ENCODE measurements at regions not wholly inside any gene's neighbourhood (a gene's known extent, or its start where the extent isn't known, plus 50 kb on each side); places are given as distances from the start of the nearest gene placed in this dataset.
"Not testable (repeated sequence)": the region's sequence is repeated elsewhere in the genome, so short reads cannot be mapped to it uniquely, and the experiment has no call there.

DNA sequence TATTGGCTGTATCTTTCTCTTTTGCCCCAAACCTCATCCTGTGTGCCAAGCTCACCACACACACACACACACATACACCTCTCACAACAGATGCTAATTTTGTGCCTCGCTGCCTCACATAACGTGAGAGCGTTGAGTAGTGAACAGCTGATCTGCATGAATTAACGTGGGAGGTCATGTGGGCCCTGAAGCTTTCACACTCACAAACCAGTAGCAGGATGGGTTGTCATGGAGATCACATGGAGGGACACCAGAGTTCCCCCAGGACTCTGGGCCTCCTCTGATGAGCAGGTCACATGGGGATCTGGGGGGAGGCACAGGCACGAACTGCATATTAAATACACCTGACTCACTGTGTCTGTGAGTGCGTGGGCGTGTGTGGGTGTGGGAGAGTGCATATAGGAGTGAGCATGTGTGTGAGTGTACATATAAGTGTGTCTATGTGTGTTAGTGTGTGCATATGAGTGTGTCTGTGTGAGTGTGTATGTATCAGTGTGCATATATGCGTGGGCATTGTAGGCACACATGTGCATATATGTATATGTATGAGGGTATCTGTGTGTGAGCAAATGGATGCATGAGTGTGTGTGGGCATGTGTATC, 62.7 kb upstream of the SULF2 start:
- H3K4me1 Mint-ChIP-seq: peaks cover 4% of the 10 kb centered on the region
- Histone ChIP-seq H2AFZ (ENCODE audit: insufficient read depth, low read depth, low read length, poor library complexity, severe bottlenecking) (no peak overlapping the region), H3K9ac (ENCODE audit: insufficient read depth, low read length, poor library complexity, severe bottlenecking) (no peak overlapping the region), H3K4me3 (replicated peaks in 1 of 3; ENCODE audit: low read depth in 2 of 3, low read length in 3 of 3) (no peak overlapping the region), H3K79me2 (ENCODE audit: insufficient read depth, low read length) (no peaks in the 10 kb centered on the region), H3K4me1 (ENCODE audit: control insufficient read depth in 1 of 2, insufficient read depth in 2 of 2, low read length in 2 of 2) (no peaks in the 10 kb centered on the region), H4K20me1 (ENCODE audit: insufficient read depth, low read length) (no peaks in the 10 kb centered on the region), H3K9me3 (replicated peaks in 1 of 2; ENCODE audit: control insufficient read depth in 1 of 2, insufficient read depth in 1 of 2, low read length in 2 of 2) (no peaks in the 10 kb centered on the region), H3K27ac (ENCODE audit: low read depth in 1 of 2, low read length in 2 of 2) (no peak overlapping the region), H3K36me3 (replicated peaks in 1 of 2; ENCODE audit: control insufficient read depth in 1 of 2, insufficient read depth in 2 of 2, low read length in 2 of 2) (no peaks in the 10 kb centered on the region), H3K27me3 (ENCODE audit: control insufficient read depth in 2 of 2, insufficient read depth in 2 of 2, low read length in 2 of 2) (no peaks in the 10 kb centered on the region), H3K4me2 (replicated peaks; ENCODE audit: extremely low read depth, low read length, poor library complexity, severe bottlenecking) (no peak overlapping the region)
- H3K27ac Mint-ChIP-seq: peak overlapping the region in 1 of 7 donors; percentile 30
- peaks cover 0 to 1% (median 0%) of the 10 kb centered on the region in 7 donors for H3K9me3 Mint-ChIP-seq
- peaks cover 9 to 27% (median 14%) of the 10 kb centered on the region in 3 donors for H3K27me3 Mint-ChIP-seq (ENCODE audit: low read depth in 3 of 3)
- H3K36me3 Mint-ChIP-seq: no peaks in the 10 kb centered on the region
- no peak overlapping the region for H3K4me3 Mint-ChIP-seq
- no peak for DNase-seq
- TF ChIP-seq, protein P1, sequence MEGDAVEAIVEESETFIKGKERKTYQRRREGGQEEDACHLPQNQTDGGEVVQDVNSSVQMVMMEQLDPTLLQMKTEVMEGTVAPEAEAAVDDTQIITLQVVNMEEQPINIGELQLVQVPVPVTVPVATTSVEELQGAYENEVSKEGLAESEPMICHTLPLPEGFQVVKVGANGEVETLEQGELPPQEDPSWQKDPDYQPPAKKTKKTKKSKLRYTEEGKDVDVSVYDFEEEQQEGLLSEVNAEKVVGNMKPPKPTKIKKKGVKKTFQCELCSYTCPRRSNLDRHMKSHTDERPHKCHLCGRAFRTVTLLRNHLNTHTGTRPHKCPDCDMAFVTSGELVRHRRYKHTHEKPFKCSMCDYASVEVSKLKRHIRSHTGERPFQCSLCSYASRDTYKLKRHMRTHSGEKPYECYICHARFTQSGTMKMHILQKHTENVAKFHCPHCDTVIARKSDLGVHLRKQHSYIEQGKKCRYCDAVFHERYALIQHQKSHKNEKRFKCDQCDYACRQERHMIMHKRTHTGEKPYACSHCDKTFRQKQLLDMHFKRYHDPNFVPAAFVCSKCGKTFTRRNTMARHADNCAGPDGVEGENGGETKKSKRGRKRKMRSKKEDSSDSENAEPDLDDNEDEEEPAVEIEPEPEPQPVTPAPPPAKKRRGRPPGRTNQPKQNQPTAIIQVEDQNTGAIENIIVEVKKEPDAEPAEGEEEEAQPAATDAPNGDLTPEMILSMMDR (IDR thresholded peaks at IDR 0.05): no peak
- WGBS (ENCODE audit: insufficient coverage): 75% methylated on average over 1 of the region's 8 CpGs
- intact Hi-C loops (cut with micrococcal nuclease): no loop called here

GRCh38 chr20:47847220-47847619, 61.9 kb upstream of the SULF2 start:
- H4K20me1 ChIP-seq (ENCODE audit: insufficient read depth, low read length); intact Hi-C loops (cut with micrococcal nuclease); H3K36me3 Mint-ChIP-seq; DNase-seq; H3K79me2 ChIP-seq (ENCODE audit: insufficient read depth, low read length); H3K36me3 ChIP-seq (replicated peaks in 1 of 2; ENCODE audit: control insufficient read depth in 1 of 2, insufficient read depth in 2 of 2, low read length in 2 of 2); H3K27ac ChIP-seq (ENCODE audit: low read depth in 1 of 2, low read length in 2 of 2); H3K27ac Mint-ChIP-seq; H3K4me3 Mint-ChIP-seq; H3K27me3 ChIP-seq (ENCODE audit: control insufficient read depth in 2 of 2, insufficient read depth in 2 of 2, low read length in 2 of 2); H3K9me3 Mint-ChIP-seq; H3K9me3 ChIP-seq (replicated peaks in 1 of 2; ENCODE audit: control insufficient read depth in 1 of 2, insufficient read depth in 1 of 2, low read length in 2 of 2); H3K9ac ChIP-seq (ENCODE audit: insufficient read depth, low read length, poor library complexity, severe bottlenecking); H3K4me3 ChIP-seq (replicated peaks in 1 of 3; ENCODE audit: low read depth in 2 of 3, low read length in 3 of 3); H3K4me2 ChIP-seq (replicated peaks; ENCODE audit: extremely low read depth, low read length, poor library complexity, severe bottlenecking); H2AFZ ChIP-seq (ENCODE audit: insufficient read depth, low read depth, low read length, poor library complexity, severe bottlenecking); H3K4me1 ChIP-seq (ENCODE audit: control insufficient read depth in 1 of 2, insufficient read depth in 2 of 2, low read length in 2 of 2); H3K4me1 Mint-ChIP-seq: not testable (repeated sequence)
- peaks cover 7 to 24% (median 14%) of the 10 kb centered on the region in 3 donors for H3K27me3 Mint-ChIP-seq (ENCODE audit: low read depth in 3 of 3)
- WGBS (ENCODE audit: insufficient coverage): 81% methylated on average over 4 of the region's 7 CpGs

DNA sequence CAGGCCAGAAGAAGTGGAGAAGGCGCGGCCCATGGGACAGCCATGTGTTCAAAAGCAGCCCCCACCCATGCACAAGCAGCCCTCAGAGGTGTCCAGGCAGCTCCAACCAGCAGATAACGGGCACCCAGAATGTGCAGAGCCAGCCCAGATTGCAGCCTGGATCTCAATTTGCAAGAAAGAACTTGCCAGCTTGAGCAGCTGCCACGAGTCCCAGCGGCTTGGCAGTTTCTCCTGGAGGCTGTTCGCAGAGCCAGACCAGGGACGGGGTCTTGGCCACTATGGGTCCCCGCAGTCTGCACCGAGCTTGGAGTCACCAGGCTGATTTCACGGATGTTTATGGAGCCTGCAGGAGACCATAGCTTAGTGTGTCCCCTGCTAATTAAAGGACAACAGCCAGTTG, 61.4 kb upstream of the SULF2 start:
- WGBS (ENCODE audit: insufficient coverage): 94% methylated on average over 10 of the region's 10 CpGs

DNA sequence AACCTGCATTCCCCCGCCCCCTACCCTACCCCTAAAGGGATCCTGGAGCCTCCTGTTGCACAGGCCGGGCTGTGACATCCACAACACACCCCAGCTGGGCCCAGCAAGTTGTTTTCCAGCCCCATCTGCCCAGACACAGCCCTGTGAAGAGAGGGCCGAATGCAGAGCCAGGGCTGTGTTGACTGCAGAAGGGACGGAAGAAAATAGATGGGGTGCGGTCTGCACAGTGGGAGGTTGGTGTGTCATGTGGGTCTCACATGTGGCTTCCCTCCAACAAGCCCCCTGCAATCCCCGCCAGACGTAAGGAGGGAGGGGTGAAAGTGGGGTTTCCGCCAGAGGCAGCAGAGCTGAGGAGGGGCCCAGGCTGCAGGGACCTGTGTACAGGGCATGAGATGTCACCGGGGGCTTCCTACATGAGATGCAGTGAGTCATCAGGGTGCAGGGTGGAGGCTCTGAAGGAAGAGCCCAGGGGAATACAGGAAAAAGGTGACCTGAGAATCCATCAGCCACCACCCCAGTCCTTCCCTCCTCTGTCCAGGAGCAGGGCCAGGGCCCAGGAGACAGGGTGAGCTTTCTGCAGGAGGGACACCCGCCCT, 60.2 kb upstream of the SULF2 start:
- H3K4me2 ChIP-seq (replicated peaks; ENCODE audit: extremely low read depth, low read length, poor library complexity, severe bottlenecking); DNase-seq; H3K9me3 ChIP-seq (replicated peaks in 1 of 2; ENCODE audit: control insufficient read depth in 1 of 2, insufficient read depth in 1 of 2, low read length in 2 of 2); H3K36me3 ChIP-seq (replicated peaks in 1 of 2; ENCODE audit: control insufficient read depth in 1 of 2, insufficient read depth in 2 of 2, low read length in 2 of 2); H3K79me2 ChIP-seq (ENCODE audit: insufficient read depth, low read length); H3K4me3 Mint-ChIP-seq; H3K27ac ChIP-seq (ENCODE audit: low read depth in 1 of 2, low read length in 2 of 2); intact Hi-C loops (cut with micrococcal nuclease); H4K20me1 ChIP-seq (ENCODE audit: insufficient read depth, low read length); H2AFZ ChIP-seq (ENCODE audit: insufficient read depth, low read depth, low read length, poor library complexity, severe bottlenecking); H3K27ac Mint-ChIP-seq; H3K9ac ChIP-seq (ENCODE audit: insufficient read depth, low read length, poor library complexity, severe bottlenecking); H3K36me3 Mint-ChIP-seq; H3K4me3 ChIP-seq (replicated peaks in 1 of 3; ENCODE audit: low read depth in 2 of 3, low read length in 3 of 3); H3K9me3 Mint-ChIP-seq; H3K4me1 ChIP-seq (ENCODE audit: control insufficient read depth in 1 of 2, insufficient read depth in 2 of 2, low read length in 2 of 2); H3K27me3 ChIP-seq (ENCODE audit: control insufficient read depth in 2 of 2, insufficient read depth in 2 of 2, low read length in 2 of 2); H3K4me1 Mint-ChIP-seq: not testable (repeated sequence)
- H3K27me3 Mint-ChIP-seq (ENCODE audit: low read depth in 3 of 3): peaks cover 3 to 24% (median 12%) of the 10 kb centered on the region in 3 donors
- 91% methylated on average over 4 of the region's 10 CpGs for WGBS (ENCODE audit: insufficient coverage)

More for the DNA sequence above, 61.4 kb upstream of the SULF2 start:
- H3K27me3 ChIP-seq (ENCODE audit: control insufficient read depth in 2 of 2, insufficient read depth in 2 of 2, low read length in 2 of 2); H3K4me3 ChIP-seq (replicated peaks in 1 of 3; ENCODE audit: low read depth in 2 of 3, low read length in 3 of 3); H3K27ac ChIP-seq (ENCODE audit: low read depth in 1 of 2, low read length in 2 of 2); H3K9me3 Mint-ChIP-seq; H2AFZ ChIP-seq (ENCODE audit: insufficient read depth, low read depth, low read length, poor library complexity, severe bottlenecking); H3K79me2 ChIP-seq (ENCODE audit: insufficient read depth, low read length); H4K20me1 ChIP-seq (ENCODE audit: insufficient read depth, low read length); H3K36me3 ChIP-seq (replicated peaks in 1 of 2; ENCODE audit: control insufficient read depth in 1 of 2, insufficient read depth in 2 of 2, low read length in 2 of 2); H3K4me1 Mint-ChIP-seq; DNase-seq; H3K4me1 ChIP-seq (ENCODE audit: control insufficient read depth in 1 of 2, insufficient read depth in 2 of 2, low read length in 2 of 2); H3K4me2 ChIP-seq (replicated peaks; ENCODE audit: extremely low read depth, low read length, poor library complexity, severe bottlenecking); H3K9me3 ChIP-seq (replicated peaks in 1 of 2; ENCODE audit: control insufficient read depth in 1 of 2, insufficient read depth in 1 of 2, low read length in 2 of 2); H3K4me3 Mint-ChIP-seq; H3K9ac ChIP-seq (ENCODE audit: insufficient read depth, low read length, poor library complexity, severe bottlenecking); H3K36me3 Mint-ChIP-seq; intact Hi-C loops (cut with micrococcal nuclease): not testable (repeated sequence)
- Mint-ChIP-seq H3K27me3 (ENCODE audit: low read depth in 3 of 3) (peaks cover 6 to 25% (median 14%) of the 10 kb centered on the region in 3 donors), H3K27ac (peak overlapping the region in 1 of 7 donors; percentile 17)

Data from CD14-positive monocyte (primary cell).